ENCODE measurements at regions not wholly inside any gene's neighbourhood (a gene's known extent, or its start where the extent isn't known, plus 50 kb on each side); places are given as distances from the start of the nearest gene placed in this dataset.
A peak's percentile ranks its signal among the peaks of the same experiment; 100 is the strongest.
"Not testable (repeated sequence)": the region's sequence is repeated elsewhere in the genome, so short reads cannot be mapped to it uniquely, and the experiment has no call there.

DNA sequence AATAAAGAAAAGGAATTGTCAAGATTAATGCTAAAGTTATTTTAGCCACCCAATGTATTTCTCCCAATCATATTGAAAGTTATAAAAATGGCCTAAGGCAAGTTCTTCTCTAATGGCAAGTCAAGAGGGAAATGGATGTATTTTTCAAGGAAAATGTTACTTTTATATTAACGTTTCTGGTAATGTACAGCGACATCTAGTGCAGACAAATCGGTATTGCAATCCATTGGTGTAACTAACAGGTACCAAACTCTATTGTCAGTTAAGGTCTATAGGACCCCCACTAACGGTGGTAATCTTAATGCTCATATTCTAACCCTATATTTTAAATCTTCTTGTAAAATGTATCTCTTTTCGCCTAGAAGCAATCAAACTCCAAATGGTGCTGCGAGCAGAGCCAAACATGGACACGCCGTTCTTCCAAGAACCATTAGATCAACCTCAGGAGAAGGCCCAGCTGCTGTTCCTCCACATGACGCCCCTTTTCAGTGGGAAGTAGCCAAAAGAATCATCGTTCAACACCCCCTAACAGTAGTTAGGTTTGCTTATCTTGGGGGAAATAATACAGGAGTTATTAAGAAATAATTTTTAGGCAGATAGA is 98.5 kb upstream of the PABPC3 start:
- no peak for DNase-seq

DNA sequence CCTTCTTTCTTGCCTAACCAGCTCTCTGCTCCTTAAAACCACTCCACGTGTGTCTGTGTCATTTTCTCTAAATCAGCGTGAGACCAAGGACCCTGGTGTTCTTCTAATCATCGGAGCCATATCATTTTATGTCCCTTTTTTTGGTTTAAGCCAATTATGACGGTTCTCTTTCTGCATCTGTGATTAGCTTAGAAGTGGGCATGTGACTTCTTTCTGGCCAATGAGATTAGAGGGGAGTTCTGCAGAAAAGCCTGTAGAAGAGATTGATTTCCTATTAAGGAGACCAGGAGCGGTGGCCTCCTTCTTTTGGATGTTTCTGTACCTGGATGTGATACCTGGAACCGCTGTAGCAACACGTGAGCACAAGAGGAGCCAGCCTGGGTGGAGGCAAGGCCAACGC is 97.5 kb upstream of the PABPC3 start:
- no peak for DNase-seq

DNA sequence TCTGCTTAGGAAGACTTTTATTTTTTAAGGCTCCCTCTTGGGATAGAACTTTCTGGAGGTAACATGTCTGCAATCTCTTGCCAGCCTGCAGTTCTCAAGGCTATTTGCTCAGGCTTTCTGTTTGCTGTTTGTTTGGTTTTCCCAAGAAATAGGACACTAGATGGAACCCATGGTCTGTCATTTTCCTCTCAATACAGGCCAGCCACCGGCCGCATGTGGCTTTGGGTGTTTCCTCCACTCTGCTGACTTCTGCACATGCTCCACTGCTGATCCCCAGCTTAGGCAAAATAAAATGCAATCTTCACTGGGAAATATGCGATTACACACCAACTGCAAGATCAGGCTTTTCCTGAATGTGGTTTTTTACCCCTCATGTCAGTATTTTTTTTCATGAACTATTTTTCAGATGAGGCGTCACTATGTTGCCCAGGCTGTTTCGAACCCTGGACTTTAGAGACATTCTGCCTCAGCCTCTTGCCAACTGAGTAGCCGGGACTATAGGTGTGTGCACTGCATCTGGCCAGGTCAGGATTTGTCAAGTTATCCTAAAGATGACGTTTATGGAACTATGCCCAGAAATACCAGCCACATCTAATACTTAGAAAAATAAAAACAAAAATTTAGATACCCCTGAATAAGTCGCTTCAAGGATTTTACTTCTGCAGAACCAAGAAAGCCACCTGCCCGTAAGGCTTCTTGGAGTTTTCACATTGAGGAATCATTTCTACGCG is 94.3 kb upstream of the PABPC3 start:
- no peak for DNase-seq

DNA sequence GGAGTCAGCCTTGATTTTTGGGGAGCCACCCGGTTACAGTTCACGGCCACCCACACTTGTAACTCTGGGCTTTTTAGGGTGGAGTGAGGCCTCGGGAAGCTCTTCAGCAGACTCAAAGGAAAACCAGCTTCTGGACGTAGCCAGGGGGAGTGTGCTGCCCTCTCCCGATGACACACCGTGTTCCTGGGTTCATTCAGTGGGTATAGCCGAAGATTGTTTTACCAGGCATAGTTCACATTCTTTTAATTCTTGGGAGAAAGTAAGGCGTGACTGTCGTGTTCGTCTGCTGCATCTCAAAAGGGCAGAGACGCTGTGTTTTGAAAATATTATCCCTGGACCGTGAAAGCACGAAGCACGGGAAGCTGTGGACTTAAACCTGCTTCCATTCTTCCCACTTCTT is 93.6 kb upstream of the PABPC3 start:
- not testable (repeated sequence) for DNase-seq

DNA sequence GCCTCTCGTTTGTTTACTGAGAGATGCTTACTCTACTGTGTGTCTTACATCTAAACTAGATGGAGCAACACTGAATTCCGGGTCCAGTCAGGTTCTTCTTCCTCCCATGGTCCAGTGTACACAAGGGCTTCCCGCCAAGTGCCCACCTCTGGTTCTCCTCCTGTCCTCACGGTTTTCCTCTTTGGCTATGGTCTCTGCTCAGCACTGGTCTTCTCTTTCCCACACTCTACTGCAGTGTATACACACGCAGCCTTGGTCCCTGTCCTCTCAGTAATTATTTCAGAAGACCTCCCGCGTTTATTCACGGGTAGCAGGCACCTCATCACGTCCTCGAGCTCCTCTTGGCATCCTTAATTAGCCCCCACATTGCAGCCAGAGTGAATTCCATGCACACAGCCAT is 91.4 kb upstream of the PABPC3 start:
- DNase-seq = not testable (repeated sequence)

DNA sequence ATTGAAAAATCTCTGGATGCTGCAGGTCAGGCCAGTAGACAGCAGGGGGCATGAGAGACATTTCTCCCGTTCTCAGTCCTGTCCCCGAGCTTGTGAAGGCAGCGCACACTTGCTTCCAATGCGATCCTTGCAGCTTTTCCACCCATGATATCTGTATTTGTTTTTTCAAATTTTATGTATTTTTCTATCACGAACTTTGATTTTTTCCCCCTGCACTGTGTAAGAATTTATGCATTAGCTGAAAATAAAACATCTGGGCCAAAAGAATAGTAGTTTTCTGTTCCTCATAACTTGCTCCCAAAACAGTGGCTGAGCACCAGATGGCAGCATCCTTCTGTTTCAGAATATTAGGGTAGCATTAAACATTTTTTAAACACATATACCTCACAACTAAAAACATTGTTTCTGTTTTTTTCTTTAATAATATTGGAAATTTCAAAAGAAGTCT is 90.9 kb upstream of the PABPC3 start:
- not testable (repeated sequence) for DNase-seq

DNA sequence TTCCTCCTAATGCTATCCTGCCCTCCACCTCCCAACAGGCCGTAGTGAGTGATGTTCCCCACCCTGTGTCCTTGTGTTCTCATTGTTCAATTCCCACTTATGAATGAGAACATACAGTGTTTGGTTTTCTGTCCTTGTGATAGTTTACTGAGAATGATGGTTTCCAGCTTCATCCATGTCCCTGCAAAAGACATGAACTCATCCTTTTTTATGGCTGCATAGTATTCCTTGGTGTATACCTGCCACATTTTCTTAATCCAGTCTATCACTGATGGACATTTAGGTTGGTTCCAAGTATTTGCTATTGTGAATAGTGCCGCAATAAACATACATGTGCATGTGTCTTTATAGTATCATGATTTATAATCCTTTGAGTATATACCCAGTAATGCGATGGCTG is 88.5 kb upstream of the PABPC3 start:
- not testable (repeated sequence) for DNase-seq

DNA sequence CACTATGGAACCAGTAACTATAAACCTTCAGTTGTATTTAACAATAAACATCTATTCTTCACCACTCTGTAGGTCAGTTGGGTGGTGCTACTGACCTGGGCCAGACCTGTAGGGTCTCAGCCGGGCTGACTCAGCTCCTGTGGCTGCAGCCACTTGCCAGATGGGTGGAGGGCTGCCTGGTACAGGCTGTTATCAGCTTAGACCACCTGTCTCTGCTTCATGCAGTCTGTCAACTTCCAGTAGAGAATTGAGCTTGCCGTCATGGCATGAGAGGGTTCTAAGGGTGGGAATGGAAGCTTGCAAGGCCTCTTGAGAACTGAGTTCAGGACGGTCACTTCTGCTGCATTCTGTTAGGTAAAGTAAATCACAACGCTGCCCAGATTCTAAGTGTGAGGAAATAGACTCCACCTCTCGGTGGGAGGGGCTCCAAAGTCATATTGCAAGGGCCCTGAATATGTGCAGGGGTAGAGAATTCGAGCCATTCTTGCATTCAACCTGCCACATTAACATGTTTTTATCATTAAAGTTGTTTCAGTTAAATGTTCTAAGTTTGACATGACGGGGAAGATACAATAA is 81.5 kb upstream of the PABPC3 start:
- DNase-seq = not testable (repeated sequence)

DNA sequence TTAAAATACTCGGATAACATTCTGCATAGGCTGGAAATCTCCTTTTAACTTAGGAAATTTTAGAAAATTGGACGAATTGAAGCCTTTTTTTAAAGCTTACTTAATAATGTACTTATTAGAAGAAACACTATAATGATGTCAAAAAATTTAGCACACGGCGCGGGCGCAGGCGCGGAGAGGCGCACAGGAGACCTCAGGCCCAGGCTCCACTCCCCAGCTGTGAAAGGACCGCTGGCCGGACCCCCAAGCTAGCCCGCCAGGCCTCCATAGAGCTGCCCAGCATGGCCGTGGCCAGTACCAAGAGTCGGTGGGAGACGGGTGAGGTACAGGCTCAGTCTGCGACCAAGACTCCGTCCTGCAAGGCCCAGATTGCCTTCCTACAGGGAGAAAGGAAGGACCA is 78.8 kb upstream of the PABPC3 start:
- DNase-seq = not testable (repeated sequence)

DNA sequence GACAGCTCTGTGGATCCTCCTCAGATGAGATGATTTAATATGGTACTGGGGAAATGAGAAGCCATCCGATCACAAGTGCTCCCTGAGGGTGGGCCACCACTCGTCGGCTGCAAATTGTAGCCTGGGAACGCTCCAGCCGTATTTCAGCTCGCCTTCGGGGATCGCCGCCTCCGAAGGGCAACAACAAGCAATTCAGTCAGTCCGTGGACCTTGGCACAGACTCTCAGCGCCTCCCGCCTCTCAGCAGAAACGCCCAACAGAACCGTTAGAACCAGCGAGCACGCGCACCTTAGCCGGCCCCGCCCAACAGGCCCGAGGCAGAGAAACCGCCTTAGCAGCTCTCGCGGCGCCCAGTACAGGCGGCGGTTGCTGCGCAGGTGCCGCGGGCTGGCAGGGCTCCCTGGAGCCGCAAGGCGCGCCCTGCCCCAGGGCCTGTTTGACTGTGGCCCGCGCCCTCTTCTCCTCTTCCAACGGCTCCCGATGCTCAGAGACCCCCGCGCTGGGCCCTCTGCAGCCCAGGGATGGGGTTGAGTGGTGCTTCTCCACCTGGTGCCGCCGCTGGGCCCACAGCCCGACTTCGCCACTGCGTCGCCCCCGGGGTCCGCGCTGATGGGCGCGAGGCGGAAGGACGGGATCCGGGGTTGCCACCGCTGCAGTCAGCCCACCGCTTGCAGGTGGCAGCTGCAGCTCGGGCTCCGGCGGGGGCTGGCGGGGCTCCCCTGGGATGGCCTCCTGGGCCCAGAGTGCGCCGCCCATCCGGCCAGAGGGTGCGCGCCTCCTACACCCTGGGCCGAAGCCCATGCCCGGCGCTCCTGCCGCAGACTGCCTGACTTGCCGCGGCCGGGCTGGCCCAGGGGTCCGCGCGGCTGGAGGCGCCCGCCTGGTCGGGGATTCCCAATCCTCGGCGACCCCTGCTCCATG is 77.9 kb upstream of the PABPC3 start:
- peak; percentile 52 for DNase-seq

DNA sequence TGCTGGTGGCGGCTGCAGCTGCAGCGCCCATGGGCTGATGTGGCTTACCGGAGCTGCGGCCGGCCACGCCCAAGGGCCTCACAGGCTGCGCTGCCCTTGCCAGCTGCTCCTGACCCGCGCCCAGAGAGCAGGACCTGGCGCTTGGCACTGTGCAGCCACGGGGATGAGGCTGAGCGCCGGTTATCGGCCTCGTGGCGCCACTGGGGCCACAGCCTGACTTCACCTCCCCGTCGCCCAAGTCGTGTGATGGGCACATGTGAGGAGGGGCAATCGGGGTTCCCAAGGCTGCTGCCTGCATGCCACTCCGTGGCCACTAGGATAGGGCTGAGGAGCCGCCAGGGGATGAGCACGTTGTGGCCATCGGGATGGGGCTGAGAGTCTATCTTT is 77.2 kb upstream of the PABPC3 start:
- no peak for DNase-seq

DNA sequence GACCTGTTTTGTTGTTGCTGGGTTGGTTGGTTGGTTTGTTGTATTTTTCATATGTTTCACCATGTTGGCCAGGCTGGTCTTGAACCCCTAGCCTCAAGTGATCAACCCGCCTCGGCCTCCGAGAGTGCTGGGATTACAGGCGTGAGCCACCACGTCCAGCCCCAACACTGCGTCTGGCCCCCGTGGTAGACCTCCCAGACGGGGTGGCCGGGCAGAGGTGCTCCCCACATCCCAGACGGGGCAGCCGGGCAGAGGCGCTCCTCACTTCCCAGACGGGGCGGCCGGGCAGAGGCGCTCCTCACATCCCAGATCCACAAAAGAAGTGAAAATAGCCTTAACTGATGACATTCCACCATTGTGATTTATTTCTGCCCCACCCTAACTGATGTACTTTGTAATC is 76.2 kb upstream of the PABPC3 start:
- DNase-seq = not testable (repeated sequence)

DNA sequence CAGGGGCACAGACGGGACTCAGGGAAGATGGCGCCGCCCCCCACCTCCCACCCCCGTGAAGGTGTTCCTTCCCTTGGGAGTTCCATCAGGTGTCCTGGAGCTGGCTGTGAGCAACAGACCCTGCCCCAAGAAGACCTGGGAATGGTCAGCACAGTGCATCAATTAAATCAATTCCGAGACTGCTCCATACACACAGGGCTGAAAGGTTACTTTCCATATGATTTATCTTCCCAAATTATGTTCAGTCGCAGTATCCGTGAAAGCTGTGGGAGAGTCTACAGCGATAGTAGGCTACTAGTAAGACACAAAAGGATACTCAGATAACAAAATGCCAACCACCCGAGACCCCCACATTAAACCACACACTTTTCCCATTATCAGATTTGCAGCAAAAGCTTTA is 71.8 kb upstream of the PABPC3 start:
- DNase-seq = no peak

DNA sequence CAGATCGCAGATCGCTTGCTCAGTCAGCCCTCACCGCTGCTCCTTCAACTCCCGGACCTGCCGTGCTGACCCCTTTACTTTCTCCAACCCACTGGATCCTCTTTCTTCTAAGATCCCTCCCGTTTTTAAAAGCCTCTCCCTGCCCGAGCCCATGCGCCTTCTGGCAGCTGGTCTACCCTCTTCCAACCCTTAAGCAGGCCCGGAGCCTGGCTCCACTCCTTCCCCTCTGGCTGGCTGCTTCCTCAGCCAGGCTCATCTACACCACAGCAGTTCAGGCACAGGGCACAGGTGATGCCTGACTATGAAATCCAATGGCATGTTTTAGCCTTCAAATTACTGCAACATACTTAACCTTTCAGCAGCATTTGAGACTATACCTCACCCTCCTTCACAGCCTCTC is 63.8 kb upstream of the PABPC3 start:
- DNase-seq = no peak

DNA sequence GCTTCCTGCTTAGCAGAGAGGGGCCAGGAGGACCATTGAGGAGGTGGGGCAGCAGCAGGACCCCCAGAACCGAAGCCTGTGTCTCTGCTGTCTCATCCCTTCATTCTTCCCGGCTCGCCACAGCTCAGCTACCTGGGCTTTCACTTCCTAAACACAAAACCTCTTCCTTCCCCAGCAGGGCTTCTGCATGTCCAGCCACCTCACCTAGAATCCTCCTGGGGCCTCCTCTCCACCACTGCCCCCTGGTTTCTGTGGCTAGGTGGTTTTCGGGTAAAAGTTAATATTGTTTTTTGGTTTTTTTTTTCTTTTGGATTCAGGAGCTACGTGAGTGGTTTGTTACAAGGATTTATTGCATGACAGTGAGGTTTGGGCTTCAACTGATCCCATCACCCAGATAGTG is 61.8 kb upstream of the PABPC3 start:
- DNase-seq = no peak

DNA sequence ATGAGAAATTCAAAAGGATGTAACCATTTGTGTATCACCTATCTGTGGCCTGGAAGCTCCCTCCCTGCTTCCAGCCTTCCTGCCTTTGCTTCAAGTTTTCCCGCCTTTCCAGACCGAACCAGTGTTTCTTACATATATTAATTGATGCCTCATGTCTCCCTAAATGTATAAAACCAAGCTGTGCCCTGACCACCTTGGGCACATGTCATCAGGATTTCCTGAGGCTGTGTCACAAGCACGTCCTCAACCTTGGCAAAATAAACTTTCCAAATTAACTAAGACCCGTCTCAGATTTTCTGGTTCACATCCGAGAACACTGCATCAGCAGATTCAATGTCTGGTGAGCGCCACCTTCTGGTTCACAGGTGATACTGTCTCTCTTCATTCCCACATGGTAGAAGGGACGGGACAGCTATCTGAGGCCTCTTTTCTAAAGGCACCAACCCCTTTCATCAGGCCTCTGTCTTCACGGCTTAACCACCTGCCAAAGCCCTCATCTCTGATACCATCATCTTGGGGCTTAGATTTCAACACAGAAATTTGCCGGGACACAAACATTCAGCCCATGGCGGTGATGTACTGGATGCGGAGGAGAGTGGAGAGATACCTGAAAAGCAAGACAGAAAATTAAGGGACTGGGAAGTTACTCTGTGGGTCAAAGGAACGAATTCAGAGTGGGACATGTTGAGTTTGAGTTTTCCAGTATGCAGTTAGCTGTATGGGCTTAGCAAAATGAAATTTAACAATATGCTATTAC is 58.7 kb upstream of the PABPC3 start:
- DNase-seq = peak; percentile 28

DNA sequence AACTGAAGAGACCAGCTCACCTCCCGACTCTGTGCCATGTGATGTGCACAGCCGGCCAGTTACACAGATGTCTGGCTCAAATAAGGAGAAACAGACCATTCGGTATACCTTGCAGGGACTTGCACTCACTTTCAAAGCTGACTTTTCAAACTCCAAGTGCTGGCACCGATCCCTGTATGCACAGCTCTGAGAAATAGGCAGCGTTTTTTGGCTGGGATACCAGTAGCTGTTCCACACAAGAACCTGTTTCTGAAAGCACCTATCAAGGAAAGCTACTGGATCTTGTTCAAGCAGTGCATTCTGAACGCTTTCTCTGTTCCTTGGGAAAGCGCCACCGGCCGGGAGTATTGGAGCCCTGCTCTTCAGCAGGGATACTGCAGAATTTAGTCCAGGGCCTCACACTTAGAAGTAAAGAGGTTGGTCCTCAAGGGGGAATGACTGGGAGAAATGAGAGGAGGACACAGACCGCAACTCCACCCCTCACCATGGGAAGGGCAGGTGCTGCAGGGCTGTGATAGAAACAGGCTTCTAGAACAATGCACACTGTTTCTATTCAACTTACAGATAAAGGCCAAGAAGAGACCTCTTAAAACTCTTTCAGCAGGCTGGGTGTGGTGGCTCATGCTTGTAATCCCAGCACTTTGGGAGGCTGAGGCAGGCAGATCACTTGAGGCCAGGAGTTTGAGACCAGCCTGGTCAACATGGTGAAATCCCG is 53.6 kb upstream of the PABPC3 start:
- DNase-seq = no peak

DNA sequence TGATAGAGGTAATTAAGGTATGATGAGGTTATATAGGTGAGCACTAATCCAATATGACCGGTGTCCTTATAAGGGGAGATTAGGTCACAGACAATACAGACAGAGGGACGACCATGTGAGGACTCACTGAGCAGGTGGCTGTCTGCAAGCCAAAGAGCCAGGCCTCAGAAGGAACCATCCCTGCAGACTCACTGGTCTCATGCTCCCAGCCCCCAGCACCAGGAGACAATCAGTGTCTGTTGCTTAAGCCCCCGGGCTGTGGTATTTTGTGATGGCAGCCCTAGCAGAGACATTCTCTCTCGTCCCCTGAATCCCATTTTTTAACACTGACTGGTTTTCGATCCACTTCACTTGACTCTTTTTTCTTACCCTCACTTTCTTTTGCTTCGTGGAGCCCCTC is 51.9 kb upstream of the PABPC3 start:
- no peak for DNase-seq
